HCT116 (cell line): ENCODE measurements at regions not wholly inside any gene's neighbourhood (a gene's known extent, or its start where the extent isn't known, plus 50 kb on each side); places are given as distances from the start of the nearest gene placed in this dataset.

Source experiments
- ATAC-seq: fragments of 200-7000 bp; cut with Tn5 transposase; 2 replicates; pipeline ENCODE4 v1.9.1; 2020; ENCODE audit warnings: mild to moderate bottlenecking, moderate library complexity
- BruUV-seq: library from RNA; stranded (reverse); fragments of 400-500 nt; replicated peaks from 2 replicates; lab custom pipeline; 2021; lab: Mats Ljungman, UMichigan
- CTCF ChIA-PET: fragments of 300-600 bp; sonication (Branson Sonifier 250); formaldehyde crosslinking; loops from one replicate; lab custom pipeline; 2021; ENCODE audit warnings: antibody characterized with exemption; lab: Charles Lee
- POLR2A ChIA-PET: fragments of 300-600, 350-600 bp; sonication (Branson Sonifier 250); formaldehyde crosslinking; loops from one replicate; lab custom pipeline; 2021; ENCODE audit warnings: antibody characterized with exemption; lab: Charles Lee
- RAD21 ChIA-PET, 2 experiments: fragments of 300-600 bp; sonication (Branson Sonifier 250); formaldehyde crosslinking; loops; one replicate each; lab custom pipeline; 2023; ENCODE audit warnings: low total read pairs in 2 of 2; ENCODE audit not compliant: uncharacterized antibody in 2 of 2, unreplicated experiment in 2 of 2, low non-redundant PET in 1 of 2; lab: Charles Lee
- DNase-seq: peaks from one replicate; pipeline ENCODE4 v3.0.0-alpha.2; 2010; ENCODE audit warnings: low read depth, low spot score
- H2AFZ ChIP-seq: fragments of 200-600 bp; shearing (Covaris generic), sonication (generic); 2 replicates; pipeline ENCODE4 v1.6.1; 2017; ENCODE audit warnings: low read depth, mixed run types, mixed read lengths, antibody characterized with exemption, low read length; ENCODE audit not compliant: poor library complexity, severe bottlenecking
- H3K27ac ChIP-seq: 2 replicates; pipeline ENCODE4 v1.5.1; 2012; ENCODE audit warnings: low read depth, low read length
- H3K27me3 ChIP-seq: fragments of 200-600 bp; sonication (generic); 2 replicates; pipeline ENCODE4 v1.6.1; 2016; ENCODE audit warnings: mixed run types, low read length, mixed read lengths; ENCODE audit not compliant: insufficient read depth
- H3K36me3 ChIP-seq, 2 experiments: fragments of 200-500 bp in 1 of 2; fragments of 200-600 bp in 1 of 2; sonication (Bioruptor generic) in 1 of 2; sonication (generic) in 1 of 2; 2 replicates each; pipeline versions ENCODE4 v1.5.1 to v1.6.1; 2014 to 2016; ENCODE audit warnings: low read length in 2 of 2, inconsistent platforms in 1 of 2, mixed read lengths in 1 of 2, mixed run types in 1 of 2; ENCODE audit not compliant: insufficient read depth in 2 of 2, control insufficient read depth in 1 of 2
- H3K4me1 ChIP-seq, 2 experiments: fragments of 200-600 bp in 1 of 2; sonication (generic) in 1 of 2; 2 replicates each; pipeline versions ENCODE4 v1.5.1 to v1.6.1; 2012 to 2017; ENCODE audit warnings: low read length in 2 of 2, inconsistent platforms in 1 of 2, mild to moderate bottlenecking in 1 of 2, mixed read lengths in 1 of 2, mixed run types in 1 of 2, moderate library complexity in 1 of 2; ENCODE audit not compliant: insufficient read depth in 2 of 2, control insufficient read depth in 1 of 2
- H3K4me2 ChIP-seq: fragments of 200-600 bp; sonication (generic); 2 replicates; pipeline ENCODE4 v1.6.1; 2017; ENCODE audit warnings: mixed run types, low read length, mixed read lengths
- H3K4me3 ChIP-seq, 2 experiments: fragments of 200-600 bp in 1 of 2; sonication (generic) in 1 of 2; replicated peaks in 1 of 2; 2 replicates each; pipeline ENCODE4 v1.5.1; 2011 to 2016; ENCODE audit warnings: low read length in 2 of 2, control low read depth in 1 of 2, low read depth in 1 of 2, mild to moderate bottlenecking in 1 of 2, mixed read lengths in 1 of 2, mixed run types in 1 of 2
- H3K79me2 ChIP-seq: fragments of 200-600 bp; sonication (generic); 2 replicates; pipeline ENCODE4 v1.6.1; 2017; ENCODE audit warnings: mild to moderate bottlenecking, mixed run types, low read length, moderate library complexity, mixed read lengths; ENCODE audit not compliant: insufficient read depth
- H3K9ac ChIP-seq: fragments of 200-600 bp; sonication (generic); 2 replicates; pipeline ENCODE4 v1.6.1; 2016; ENCODE audit warnings: low read length, mixed read lengths
- H3K9me2 ChIP-seq: fragments of 200-600 bp; sonication (generic), shearing (Covaris generic); 2 replicates; pipeline ENCODE4 v1.6.1; 2017; ENCODE audit warnings: mixed run types, mild to moderate bottlenecking, moderate library complexity; ENCODE audit not compliant: insufficient read depth
- H3K9me3 ChIP-seq, 2 experiments: fragments of 200-500 bp in 1 of 2; fragments of 200-600 bp in 1 of 2; sonication (Bioruptor generic) in 1 of 2; sonication (generic) in 1 of 2; 2 replicates each; pipeline ENCODE4 v1.6.1; 2014 to 2017; ENCODE audit warnings: low read length in 2 of 2, mixed read lengths in 2 of 2, inconsistent platforms in 1 of 2, low read depth in 1 of 2, mild to moderate bottlenecking in 1 of 2, mixed run types in 1 of 2, moderate library complexity in 1 of 2; ENCODE audit not compliant: control insufficient read depth in 1 of 2, insufficient read depth in 1 of 2
- H4K20me1 ChIP-seq: fragments of 200-600 bp; sonication (generic), shearing (Covaris generic); 2 replicates; pipeline ENCODE4 v1.6.1; 2017; ENCODE audit warnings: mixed run types, mild to moderate bottlenecking, moderate library complexity; ENCODE audit not compliant: insufficient read depth
- CBX3 ChIP-seq: IDR thresholded peaks from 2 replicates; pipeline ENCODE4 v1.6.1; 2012; ENCODE audit warnings: low read depth
- CEBPB ChIP-seq: IDR thresholded peaks from 2 replicates; pipeline ENCODE4 v1.6.1; 2012; ENCODE audit warnings: low read depth
- EGR1 ChIP-seq: IDR thresholded peaks from 2 replicates; pipeline ENCODE4 v1.6.1; 2012; ENCODE audit warnings: low read depth
- ELF1 ChIP-seq: IDR thresholded peaks from 2 replicates; pipeline ENCODE4 v1.6.1; 2012; ENCODE audit warnings: low read depth, borderline replicate concordance
- EZH2phosphoT487 ChIP-seq: fragments of 200-600 bp; IDR thresholded peaks from 2 replicates; pipeline ENCODE4 v1.6.1; 2018; ENCODE audit warnings: antibody characterized with exemption, borderline replicate concordance
- FOSL1 ChIP-seq: IDR thresholded peaks from 2 replicates; pipeline ENCODE4 v1.6.1; 2012; ENCODE audit warnings: low read depth
- JUND ChIP-seq: IDR thresholded peaks from 2 replicates; pipeline ENCODE4 v1.6.1; 2012
- POLR2A ChIP-seq: IDR thresholded peaks from 2 replicates; pipeline ENCODE4 v1.7.0; 2011; ENCODE audit warnings: borderline replicate concordance; ENCODE audit not compliant: insufficient read depth, insufficient read length; ENCODE audit errors: extremely low read depth
- POLR2AphosphoS5 ChIP-seq: IDR thresholded peaks from 2 replicates; pipeline ENCODE4 v1.6.1; 2011; ENCODE audit warnings: mild to moderate bottlenecking, low read depth, low read length, moderate library complexity
- RAD21 ChIP-seq: IDR thresholded peaks from 2 replicates; pipeline ENCODE4 v1.6.1; 2012; ENCODE audit warnings: low read depth, mild to moderate bottlenecking
- SIN3A ChIP-seq: IDR thresholded peaks from 2 replicates; pipeline ENCODE4 v1.6.1; 2012; ENCODE audit warnings: low read depth
- SP1 ChIP-seq: IDR thresholded peaks from 2 replicates; pipeline ENCODE4 v1.6.1; 2012; ENCODE audit warnings: low read depth
- SRF ChIP-seq: IDR thresholded peaks from 2 replicates; pipeline ENCODE4 v1.6.1; 2012; ENCODE audit warnings: low read depth
- TCF7L2 ChIP-seq: IDR thresholded peaks from 2 replicates; pipeline ENCODE4 v1.7.0; 2011; ENCODE audit warnings: borderline replicate concordance, inconsistent platforms; ENCODE audit not compliant: insufficient read depth, insufficient read length; ENCODE audit errors: extremely low read depth
- YY1 ChIP-seq: IDR thresholded peaks from 2 replicates; pipeline ENCODE4 v1.6.1; 2011; ENCODE audit warnings: low read length, low read depth, moderate library complexity, mild to moderate bottlenecking; ENCODE audit not compliant: insufficient replicate concordance; ENCODE audit errors: extremely low read depth
- ZFX ChIP-seq: fragments of 450-650 bp; IDR thresholded peaks from 2 replicates; pipeline ENCODE4 v1.6.1; 2017
- ZNF274 ChIP-seq: fragments of 200-500 bp; sonication (Bioruptor generic); IDR thresholded peaks from 2 replicates; pipeline ENCODE4 v1.6.1; 2014; ENCODE audit warnings: mild to moderate bottlenecking, low read depth, low read length, inconsistent platforms
- intact Hi-C: fragments of 100-400 bp; cut with micrococcal nuclease; formaldehyde crosslinking; loops from 2 replicates; pipeline ENCODE4 v1.10.0; 2022
- TF ChIP-seq, protein P1 (sequence below): IDR thresholded peaks from 2 replicates; pipeline ENCODE4 v1.6.1; 2011; ENCODE audit warnings: mild to moderate bottlenecking, low read length, moderate library complexity; ENCODE audit not compliant: insufficient replicate concordance; ENCODE audit errors: extremely low read depth
- TF ChIP-seq, protein P2 (sequence below): IDR thresholded peaks from 2 replicates; pipeline ENCODE4 v1.6.1; 2012
- TF ChIP-seq, protein P3 (sequence below): IDR thresholded peaks from 2 replicates; pipeline ENCODE4 v1.6.1; 2012; ENCODE audit warnings: low read depth

DNA sequence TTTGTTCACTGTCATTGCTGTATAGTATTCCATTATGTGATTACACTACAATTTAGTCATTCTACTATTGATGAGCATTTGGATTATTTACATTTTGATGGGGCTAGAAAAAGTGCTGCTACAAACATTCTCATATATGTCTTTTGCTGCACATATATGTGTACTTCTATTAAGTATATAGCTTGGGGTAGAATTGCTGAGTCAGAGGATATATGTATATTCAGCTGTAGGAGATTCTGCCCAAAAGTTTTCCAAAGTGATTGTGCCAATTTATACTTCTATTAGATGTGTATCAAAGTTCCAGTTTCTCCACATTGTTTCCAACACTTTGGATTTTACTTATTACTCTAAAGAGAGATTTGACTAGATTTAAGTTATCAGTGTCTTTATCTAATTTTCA lies 101.7 kb upstream of the UGP2 start (continued):
- TF ChIP-seq, protein P1, sequence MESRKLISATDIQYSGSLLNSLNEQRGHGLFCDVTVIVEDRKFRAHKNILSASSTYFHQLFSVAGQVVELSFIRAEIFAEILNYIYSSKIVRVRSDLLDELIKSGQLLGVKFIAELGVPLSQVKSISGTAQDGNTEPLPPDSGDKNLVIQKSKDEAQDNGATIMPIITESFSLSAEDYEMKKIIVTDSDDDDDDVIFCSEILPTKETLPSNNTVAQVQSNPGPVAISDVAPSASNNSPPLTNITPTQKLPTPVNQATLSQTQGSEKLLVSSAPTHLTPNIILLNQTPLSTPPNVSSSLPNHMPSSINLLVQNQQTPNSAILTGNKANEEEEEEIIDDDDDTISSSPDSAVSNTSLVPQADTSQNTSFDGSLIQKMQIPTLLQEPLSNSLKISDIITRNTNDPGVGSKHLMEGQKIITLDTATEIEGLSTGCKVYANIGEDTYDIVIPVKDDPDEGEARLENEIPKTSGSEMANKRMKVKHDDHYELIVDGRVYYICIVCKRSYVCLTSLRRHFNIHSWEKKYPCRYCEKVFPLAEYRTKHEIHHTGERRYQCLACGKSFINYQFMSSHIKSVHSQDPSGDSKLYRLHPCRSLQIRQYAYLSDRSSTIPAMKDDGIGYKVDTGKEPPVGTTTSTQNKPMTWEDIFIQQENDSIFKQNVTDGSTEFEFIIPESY = no peak

DNA sequence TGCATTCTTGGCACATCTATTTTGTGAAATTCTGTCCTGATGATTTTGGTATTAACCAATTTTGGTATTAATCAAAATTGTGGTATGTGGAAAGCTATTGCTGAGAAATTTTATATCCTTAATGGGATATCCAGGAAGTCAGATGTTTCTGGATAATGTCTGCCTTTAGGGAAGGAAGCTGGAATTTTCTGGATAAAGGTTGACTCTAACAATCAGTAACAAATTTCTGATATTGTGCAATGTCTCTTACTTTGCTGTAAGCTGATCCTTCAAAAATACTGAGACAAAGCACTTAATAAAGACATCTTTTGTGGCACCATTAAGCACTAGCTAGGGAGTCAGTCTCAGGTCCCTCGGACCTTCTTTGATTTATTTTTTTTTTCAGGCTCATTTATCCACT lies 100.8 kb upstream of the UGP2 start:
- intact Hi-C loops = no loop called here
- ChIA-PET RAD21 (no interaction called here), POLR2A (no interaction called here), CTCF (interaction anchor here (1.0 kb wide), 1 partner anchor 42 kb away, joined by 4 read pairs; no protein-coding TSS in a partner anchor)
- Histone ChIP-seq H3K27ac (no peak overlapping the region), H3K4me2 (no peak overlapping the region), H3K36me3 (no peaks in the 10 kb centered on the region), H3K27me3 (no peaks in the 10 kb centered on the region), H3K79me2 (no peaks in the 10 kb centered on the region), H3K4me1 (no peaks in the 10 kb centered on the region), H3K9me2 (no peaks in the 10 kb centered on the region), H3K4me3 (no peak overlapping the region), H2AFZ (no peak overlapping the region), H3K9ac (no peak overlapping the region), H4K20me1 (no peaks in the 10 kb centered on the region), H3K9me3 (no peaks in the 10 kb centered on the region)
- no TSS peak for BruUV-seq
- no peak for DNase-seq
- no peak for ATAC-seq
- TF ChIP-seq, protein P2, sequence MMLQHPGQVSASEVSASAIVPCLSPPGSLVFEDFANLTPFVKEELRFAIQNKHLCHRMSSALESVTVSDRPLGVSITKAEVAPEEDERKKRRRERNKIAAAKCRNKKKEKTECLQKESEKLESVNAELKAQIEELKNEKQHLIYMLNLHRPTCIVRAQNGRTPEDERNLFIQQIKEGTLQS = no peak
- TF ChIP-seq TCF7L2 = no peak
- TF ChIP-seq EGR1 = no peak
- no peak for TF ChIP-seq ELF1
- TF ChIP-seq ZNF274 = no peak
- TF ChIP-seq CEBPB = no peak
- no peak for TF ChIP-seq RAD21
- no peak for TF ChIP-seq CBX3
- TF ChIP-seq FOSL1 = no peak
- TF ChIP-seq, protein P1 = no peak
- TF ChIP-seq SRF = no peak
- no peak for TF ChIP-seq POLR2AphosphoS5
- no peak for TF ChIP-seq JUND
- TF ChIP-seq EZH2phosphoT487 = no peak
- TF ChIP-seq POLR2A = no peak
- TF ChIP-seq, protein P3, sequence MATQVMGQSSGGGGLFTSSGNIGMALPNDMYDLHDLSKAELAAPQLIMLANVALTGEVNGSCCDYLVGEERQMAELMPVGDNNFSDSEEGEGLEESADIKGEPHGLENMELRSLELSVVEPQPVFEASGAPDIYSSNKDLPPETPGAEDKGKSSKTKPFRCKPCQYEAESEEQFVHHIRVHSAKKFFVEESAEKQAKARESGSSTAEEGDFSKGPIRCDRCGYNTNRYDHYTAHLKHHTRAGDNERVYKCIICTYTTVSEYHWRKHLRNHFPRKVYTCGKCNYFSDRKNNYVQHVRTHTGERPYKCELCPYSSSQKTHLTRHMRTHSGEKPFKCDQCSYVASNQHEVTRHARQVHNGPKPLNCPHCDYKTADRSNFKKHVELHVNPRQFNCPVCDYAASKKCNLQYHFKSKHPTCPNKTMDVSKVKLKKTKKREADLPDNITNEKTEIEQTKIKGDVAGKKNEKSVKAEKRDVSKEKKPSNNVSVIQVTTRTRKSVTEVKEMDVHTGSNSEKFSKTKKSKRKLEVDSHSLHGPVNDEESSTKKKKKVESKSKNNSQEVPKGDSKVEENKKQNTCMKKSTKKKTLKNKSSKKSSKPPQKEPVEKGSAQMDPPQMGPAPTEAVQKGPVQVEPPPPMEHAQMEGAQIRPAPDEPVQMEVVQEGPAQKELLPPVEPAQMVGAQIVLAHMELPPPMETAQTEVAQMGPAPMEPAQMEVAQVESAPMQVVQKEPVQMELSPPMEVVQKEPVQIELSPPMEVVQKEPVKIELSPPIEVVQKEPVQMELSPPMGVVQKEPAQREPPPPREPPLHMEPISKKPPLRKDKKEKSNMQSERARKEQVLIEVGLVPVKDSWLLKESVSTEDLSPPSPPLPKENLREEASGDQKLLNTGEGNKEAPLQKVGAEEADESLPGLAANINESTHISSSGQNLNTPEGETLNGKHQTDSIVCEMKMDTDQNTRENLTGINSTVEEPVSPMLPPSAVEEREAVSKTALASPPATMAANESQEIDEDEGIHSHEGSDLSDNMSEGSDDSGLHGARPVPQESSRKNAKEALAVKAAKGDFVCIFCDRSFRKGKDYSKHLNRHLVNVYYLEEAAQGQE = no peak
- TF ChIP-seq YY1 = no peak
- TF ChIP-seq SP1 = no peak
- TF ChIP-seq ZFX = no peak
- no peak for TF ChIP-seq SIN3A
